Gastrocnemius medialis (tissue), 4 donors: ENCODE measurements at regions not wholly inside any gene's neighbourhood (a gene's known extent, or its start where the extent isn't known, plus 50 kb on each side); places are given as distances from the start of the nearest gene placed in this dataset.

Source experiments
- ATAC-seq, 2 donors: fragments of 150-250 bp; one replicate each; pipeline ENCODE4 v1.9.1; 2016
- DNase-seq, 2 donors: peaks; one replicate each; pipeline ENCODE4 v3.0.0-alpha.2; 2019
- H3K27ac ChIP-seq, 4 donors: fragments of 200-600 bp; sonication (generic); 1 replicate in 1 of 4; 2 replicates in 3 of 4; pipeline ENCODE4 v1.5.1; 2016 to 2018; ENCODE audit warnings: mild to moderate bottlenecking in 2 of 4, moderate library complexity in 1 of 4
- H3K27me3 ChIP-seq, 3 donors: fragments of 200-600 bp; sonication (generic) in 2 of 3; 1 replicate in 1 of 3; 2 replicates in 2 of 3; pipeline versions ENCODE4 v1.5.1 to v1.6.0; 2016 to 2019; ENCODE audit warnings: mild to moderate bottlenecking in 1 of 3, moderate library complexity in 1 of 3
- H3K36me3 ChIP-seq, 2 donors: fragments of 200-600 bp; sonication (generic) in 1 of 2; one replicate each; pipeline ENCODE4 v1.5.1; 2017 to 2018
- H3K4me1 ChIP-seq, 2 donors: fragments of 200-600 bp; sonication (generic) in 1 of 2; one replicate each; pipeline ENCODE4 v1.5.1; 2016 to 2017; ENCODE audit warnings: mild to moderate bottlenecking in 2 of 2
- H3K4me3 ChIP-seq, 4 donors: fragments of 200-600 bp; sonication (generic) in 3 of 4; 1 replicate in 1 of 4; 2 replicates in 3 of 4; pipeline ENCODE4 v1.5.1; 2016 to 2019; ENCODE audit warnings: mild to moderate bottlenecking in 2 of 4
- H3K9me3 ChIP-seq, 3 donors: fragments of 200-600 bp; sonication (generic) in 2 of 3; 1 replicate in 1 of 3; 2 replicates in 2 of 3; pipeline ENCODE4 v1.5.1; 2016 to 2019
- POLR2A ChIP-seq, 2 donors: fragments of 450-650 bp; IDR thresholded peaks; one replicate each; pipeline ENCODE4 v1.6.1; 2017; ENCODE audit warnings: antibody characterized with exemption in 2 of 2, mild to moderate bottlenecking in 2 of 2, moderate library complexity in 2 of 2
- in situ Hi-C, 4 donors: fragments of 200-750 bp; cut with MboI; loops; one replicate each; pipeline versions ENCODE4 v1.15.0 to v1.8.0; 2017; ENCODE audit warnings: low sequenced_read_pairs in 4 of 4
- intact Hi-C: fragments of 100-400 bp; cut with DNase I; formaldehyde crosslinking; loops from one replicate; pipeline ENCODE4 v1.15.1; 2023; ENCODE audit warnings: low total_unique reads
- TF ChIP-seq, protein P1 (sequence below), 5 experiments: fragments of 450-650 bp in 3 of 5; fragments of 200-600 bp in 2 of 5; sonication (generic) in 2 of 5; IDR thresholded peaks in 4 of 5; conservative IDR thresholded peaks in 1 of 5; 1 replicate in 4 of 5; 2 replicates in 1 of 5; pipeline ENCODE4 v1.5.1; 2016 to 2019; ENCODE audit warnings: antibody characterized with exemption in 5 of 5, mild to moderate bottlenecking in 3 of 5, moderate library complexity in 3 of 5

GRCh38 chr21:15151385-15152103, 86.7 kb upstream of the NRIP1 start:
- Histone ChIP-seq H3K36me3 (no peaks in the 10 kb centered on the region), H3K27ac (no peak overlapping the region), H3K4me3 (no peak overlapping the region), H3K9me3 (no peaks in the 10 kb centered on the region), H3K4me1 (no peaks in the 10 kb centered on the region), H3K27me3 (no peaks in the 10 kb centered on the region)
- DNase-seq (no peak), ATAC-seq (no peak)
- in situ Hi-C loops: no loop called here
- TF ChIP-seq POLR2A (IDR thresholded peaks at IDR 0.05): no peak
- TF ChIP-seq, protein P1, sequence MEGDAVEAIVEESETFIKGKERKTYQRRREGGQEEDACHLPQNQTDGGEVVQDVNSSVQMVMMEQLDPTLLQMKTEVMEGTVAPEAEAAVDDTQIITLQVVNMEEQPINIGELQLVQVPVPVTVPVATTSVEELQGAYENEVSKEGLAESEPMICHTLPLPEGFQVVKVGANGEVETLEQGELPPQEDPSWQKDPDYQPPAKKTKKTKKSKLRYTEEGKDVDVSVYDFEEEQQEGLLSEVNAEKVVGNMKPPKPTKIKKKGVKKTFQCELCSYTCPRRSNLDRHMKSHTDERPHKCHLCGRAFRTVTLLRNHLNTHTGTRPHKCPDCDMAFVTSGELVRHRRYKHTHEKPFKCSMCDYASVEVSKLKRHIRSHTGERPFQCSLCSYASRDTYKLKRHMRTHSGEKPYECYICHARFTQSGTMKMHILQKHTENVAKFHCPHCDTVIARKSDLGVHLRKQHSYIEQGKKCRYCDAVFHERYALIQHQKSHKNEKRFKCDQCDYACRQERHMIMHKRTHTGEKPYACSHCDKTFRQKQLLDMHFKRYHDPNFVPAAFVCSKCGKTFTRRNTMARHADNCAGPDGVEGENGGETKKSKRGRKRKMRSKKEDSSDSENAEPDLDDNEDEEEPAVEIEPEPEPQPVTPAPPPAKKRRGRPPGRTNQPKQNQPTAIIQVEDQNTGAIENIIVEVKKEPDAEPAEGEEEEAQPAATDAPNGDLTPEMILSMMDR (IDR thresholded peaks at IDR 0.05 in 4 of 5, conservative IDR thresholded peaks at IDR 0.05 in 1 of 5): no peak
- intact Hi-C loops: no loop called here

GRCh38 chr21:15152591-15152990, 87.8 kb upstream of the NRIP1 start:
- no peaks in the 10 kb centered on the region for H3K9me3 ChIP-seq
- in situ Hi-C loops: no loop called here
- H3K4me3 ChIP-seq: no peak overlapping the region
- intact Hi-C loops: no loop called here
- H3K36me3 ChIP-seq: no peaks in the 10 kb centered on the region
- DNase-seq (no peak), ATAC-seq (no peak)
- no peaks in the 10 kb centered on the region for H3K4me1 ChIP-seq
- H3K27me3 ChIP-seq: no peaks in the 10 kb centered on the region
- no peak overlapping the region for H3K27ac ChIP-seq
- TF ChIP-seq POLR2A (IDR thresholded peaks at IDR 0.05): no peak
- TF ChIP-seq, protein P1 (IDR thresholded peaks at IDR 0.05 in 4 of 5, conservative IDR thresholded peaks at IDR 0.05 in 1 of 5): no peak

- in situ Hi-C loops: no loop called here
- Histone ChIP-seq H3K9me3 (no peaks in the 10 kb centered on the region), H3K4me3 (no peak overlapping the region), H3K36me3 (no peaks in the 10 kb centered on the region), H3K27me3 (no peaks in the 10 kb centered on the region), H3K4me1 (peaks cover 7% of the 10 kb centered on the region in 2 donors), H3K27ac (no peak overlapping the region)
- no peak for DNase-seq
- ATAC-seq: no peak
- intact Hi-C loops: no loop called here
- TF ChIP-seq, protein P1 (IDR thresholded peaks at IDR 0.05 in 4 of 5, conservative IDR thresholded peaks at IDR 0.05 in 1 of 5): no peak
- TF ChIP-seq POLR2A (IDR thresholded peaks at IDR 0.05): no peak
Measured at GRCh38 chr21:15159382-15160020, 94.7 kb upstream of the NRIP1 start.

DNA sequence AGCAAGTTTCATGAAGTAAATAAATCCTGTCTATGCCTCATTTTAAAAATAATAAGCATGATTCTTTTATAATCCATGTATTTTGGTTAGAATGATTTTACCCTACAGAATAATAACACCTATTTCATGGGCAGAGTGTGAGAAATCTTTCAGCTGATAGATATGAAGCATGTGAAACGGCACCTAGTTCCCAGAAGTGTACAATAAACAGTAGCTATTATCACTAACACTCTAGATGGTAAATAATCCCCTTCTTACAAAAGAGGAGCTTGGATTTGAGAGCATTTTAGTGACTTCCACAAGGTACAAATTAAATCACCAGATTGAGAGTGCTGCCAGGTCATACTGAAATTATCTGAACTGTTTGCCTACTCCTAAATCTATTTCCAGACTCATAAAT, 95.3 kb upstream of the NRIP1 start:
- TF ChIP-seq POLR2A (IDR thresholded peaks at IDR 0.05): no peak
- TF ChIP-seq, protein P1 (IDR thresholded peaks at IDR 0.05 in 4 of 5, conservative IDR thresholded peaks at IDR 0.05 in 1 of 5): no peak
- H3K4me3 ChIP-seq: no peak overlapping the region
- H3K27ac ChIP-seq: no peak overlapping the region
- DNase-seq: no peak
- H3K27me3 ChIP-seq: no peaks in the 10 kb centered on the region
- no peaks in the 10 kb centered on the region for H3K9me3 ChIP-seq
- H3K4me1 ChIP-seq: peaks cover 12 to 13% of the 10 kb centered on the region in 2 donors
- ATAC-seq: no peak
- H3K36me3 ChIP-seq: no peaks in the 10 kb centered on the region
- intact Hi-C loops: no loop called here
- in situ Hi-C loops: no loop called here
